Hepatocyte (in vitro differentiated cells): ENCODE measurements at regions not wholly inside any gene's neighbourhood (a gene's known extent, or its start where the extent isn't known, plus 50 kb on each side); places are given as distances from the start of the nearest gene placed in this dataset.

Source experiments
- CTCF ChIP-seq: fragments of 200-600 bp; sonication (generic); IDR thresholded peaks from 2 replicates; pipeline ENCODE4 v1.5.1; 2016; ENCODE audit warnings: antibody characterized with exemption, mild to moderate bottlenecking; ENCODE audit not compliant: poor library complexity
- EZH2 ChIP-seq: fragments of 200-600 bp; sonication (generic); IDR thresholded peaks from 2 replicates; pipeline ENCODE4 v1.6.1; 2016; ENCODE audit warnings: antibody characterized with exemption, mild to moderate bottlenecking, borderline replicate concordance
- EZH2phosphoT487 ChIP-seq: fragments of 200-600 bp; sonication (generic); IDR thresholded peaks from one replicate; pipeline ENCODE4 v1.6.1; 2018; ENCODE audit warnings: antibody characterized with exemption, mild to moderate bottlenecking, low read depth, moderate library complexity; ENCODE audit not compliant: unreplicated experiment, severe bottlenecking

- TF ChIP-seq CTCF: no peak
- no peak for TF ChIP-seq EZH2
- TF ChIP-seq EZH2phosphoT487: no peak
These were observed 339.1 kb downstream of the DCHS2 start for GRCh38 chr4:154152546-154152945.
